Activated T-helper 9 cell treated with anti-CD3 and anti-CD28 coated beads, Interleukin-2, amount 50 U/mL, for 16 hours (primary cell): ENCODE measurements at regions not wholly inside any gene's neighbourhood (a gene's known extent, or its start where the extent isn't known, plus 50 kb on each side); places are given as distances from the start of the nearest gene placed in this dataset.
"Not testable (repeated sequence)": the region's sequence is repeated elsewhere in the genome, so short reads cannot be mapped to it uniquely, and the experiment has no call there.

Source experiments
- DNase-seq: peaks from one replicate; pipeline ENCODE4 v3.0.0-alpha.2; 2020; ENCODE audit warnings: low read depth

- DNase-seq: no peak
Measured at GRCh38 chr3:20552605-20553275, 366.7 kb upstream of the SGO1 start.

GRCh38 chr3:20547361-20548269 lies 361.6 kb upstream of the SGO1 start:
- DNase-seq: not testable (repeated sequence)

- no peak for DNase-seq
Measured at GRCh38 chr3:20546636-20547035, 360.6 kb upstream of the SGO1 start.

- DNase-seq: no peak
Measured at GRCh38 chr3:20543535-20544226, 357.7 kb upstream of the SGO1 start.

- DNase-seq: no peak
Measured at GRCh38 chr3:20540066-20540465, 354.1 kb upstream of the SGO1 start.

- DNase-seq: no peak
Measured at GRCh38 chr3:20539666-20540065, 353.7 kb upstream of the SGO1 start.

- DNase-seq: no peak
Measured at GRCh38 chr3:20537234-20537633, 351.2 kb upstream of the SGO1 start.

- no peak for DNase-seq
Measured at GRCh38 chr3:20529911-20530310, 343.9 kb upstream of the SGO1 start.

GRCh38 chr3:20528180-20528770 lies 342.3 kb upstream of the SGO1 start:
- no peak for DNase-seq

GRCh38 chr3:20527368-20527767 lies 341.4 kb upstream of the SGO1 start:
- no peak for DNase-seq

GRCh38 chr3:20524328-20524727 lies 338.3 kb upstream of the SGO1 start:
- DNase-seq: no peak

GRCh38 chr3:20523293-20523692 lies 337.3 kb upstream of the SGO1 start:
- DNase-seq: no peak

- DNase-seq: not testable (repeated sequence)
Measured at GRCh38 chr3:20517316-20517715, 331.3 kb upstream of the SGO1 start.

GRCh38 chr3:20516311-20516710 lies 330.3 kb upstream of the SGO1 start:
- no peak for DNase-seq

GRCh38 chr3:20515834-20516233 lies 329.8 kb upstream of the SGO1 start:
- no peak for DNase-seq

GRCh38 chr3:20511863-20512505 lies 326.0 kb upstream of the SGO1 start:
- DNase-seq: no peak

GRCh38 chr3:20510396-20510795 lies 324.4 kb upstream of the SGO1 start:
- no peak for DNase-seq

GRCh38 chr3:20503394-20504082 lies 317.5 kb upstream of the SGO1 start:
- DNase-seq: no peak

- DNase-seq: no peak
Measured at GRCh38 chr3:20490996-20491395, 305.0 kb upstream of the SGO1 start.

- no peak for DNase-seq
Measured at GRCh38 chr3:20488151-20488550, 302.1 kb upstream of the SGO1 start.

- no peak for DNase-seq
Measured at GRCh38 chr3:20484126-20484525, 298.1 kb upstream of the SGO1 start.
